H1 (cell line): ENCODE measurements at regions not wholly inside any gene's neighbourhood (a gene's known extent, or its start where the extent isn't known, plus 50 kb on each side); places are given as distances from the start of the nearest gene placed in this dataset.

Experiments
- POLR2A ChIP-seq, 2 experiments: IDR thresholded peaks; 1 replicate in 1 of 2; 2 replicates in 1 of 2; pipeline ENCODE4 v1.6.1; 2011; ENCODE audit warnings: low read depth in 2 of 2, low read length in 2 of 2, mild to moderate bottlenecking in 2 of 2; ENCODE audit errors: control extremely low read depth in 1 of 2
- RXRA ChIP-seq: IDR thresholded peaks from 2 replicates; pipeline ENCODE4 v1.6.1; 2011; ENCODE audit warnings: low read depth, mild to moderate bottlenecking, low read length, moderate library complexity; ENCODE audit not compliant: insufficient read depth
- YY1 ChIP-seq: IDR thresholded peaks from 2 replicates; pipeline ENCODE4 v1.6.1; 2011; ENCODE audit warnings: low read depth, mild to moderate bottlenecking, low read length

GRCh38 chr2:19462256-19462645, 103.8 kb upstream of the OSR1 start (continued):
- no peak for TF ChIP-seq RXRA
- no peak for TF ChIP-seq POLR2A (IDR thresholded peaks at IDR 0.05; ENCODE audit: control extremely low read depth in 1 of 2, low read depth in 2 of 2, low read length in 2 of 2)
- no peak for TF ChIP-seq YY1
- TF ChIP-seq, all 59 proteins: peak for 0
